NT2/D1 (cell line): ENCODE measurements at regions not wholly inside any gene's neighbourhood (a gene's known extent, or its start where the extent isn't known, plus 50 kb on each side); places are given as distances from the start of the nearest gene placed in this dataset.

ENCODE experiments used
- SUZ12 ChIP-seq: IDR thresholded peaks from 2 replicates; pipeline ENCODE4 v1.6.1; 2011; ENCODE audit not compliant: insufficient read length, insufficient read depth; ENCODE audit errors: extremely low read depth
- YY1 ChIP-seq: IDR thresholded peaks from 2 replicates; pipeline ENCODE4 v1.6.1; 2011; ENCODE audit not compliant: insufficient read length, insufficient read depth
- ZNF274 ChIP-seq: IDR thresholded peaks from 2 replicates; pipeline ENCODE4 v1.6.1; 2011; ENCODE audit warnings: mild to moderate bottlenecking, low read depth, low read length

- TF ChIP-seq YY1 (no peak), SUZ12 (no peak), ZNF274 (no peak)
Measured at GRCh38 chr6:166739976-166740318, 112.9 kb upstream of the RPS6KA2 start.
